Activated T-helper 9 cell treated with anti-CD3 and anti-CD28 coated beads, Interleukin-2, amount 50 U/mL, for 16 hours (primary cell): ENCODE measurements at regions not wholly inside any gene's neighbourhood (a gene's known extent, or its start where the extent isn't known, plus 50 kb on each side); places are given as distances from the start of the nearest gene placed in this dataset.
"Not testable (repeated sequence)": the region's sequence is repeated elsewhere in the genome, so short reads cannot be mapped to it uniquely, and the experiment has no call there.

Experiments used
- DNase-seq: peaks from one replicate; pipeline ENCODE4 v3.0.0-alpha.2; 2020; ENCODE audit warnings: low read depth

DNA sequence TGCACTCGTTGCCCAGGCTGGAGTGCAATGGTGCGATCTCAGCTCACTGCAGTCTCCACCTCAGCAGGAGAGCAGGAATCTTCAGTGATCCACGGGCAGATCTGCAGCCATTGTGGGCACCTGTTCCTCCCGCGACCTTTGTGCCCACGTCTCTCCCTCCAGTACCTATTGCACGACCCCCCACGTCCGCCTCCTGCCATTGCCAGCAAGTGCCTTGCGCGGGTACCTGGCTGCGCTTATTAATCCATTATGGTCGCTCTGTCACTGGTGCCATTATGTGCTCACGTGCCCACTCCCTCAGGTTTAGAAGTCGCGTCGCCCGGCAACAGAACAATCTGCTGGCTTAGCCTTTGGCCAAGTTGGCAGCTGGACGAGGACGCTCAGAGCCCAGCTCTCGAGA lies 146.2 kb upstream of the C1QTNF3 start:
- DNase-seq: not testable (repeated sequence)

- not testable (repeated sequence) for DNase-seq
Observed at GRCh38 chr5:34189752-34190411, 146.9 kb upstream of the C1QTNF3 start.

DNA sequence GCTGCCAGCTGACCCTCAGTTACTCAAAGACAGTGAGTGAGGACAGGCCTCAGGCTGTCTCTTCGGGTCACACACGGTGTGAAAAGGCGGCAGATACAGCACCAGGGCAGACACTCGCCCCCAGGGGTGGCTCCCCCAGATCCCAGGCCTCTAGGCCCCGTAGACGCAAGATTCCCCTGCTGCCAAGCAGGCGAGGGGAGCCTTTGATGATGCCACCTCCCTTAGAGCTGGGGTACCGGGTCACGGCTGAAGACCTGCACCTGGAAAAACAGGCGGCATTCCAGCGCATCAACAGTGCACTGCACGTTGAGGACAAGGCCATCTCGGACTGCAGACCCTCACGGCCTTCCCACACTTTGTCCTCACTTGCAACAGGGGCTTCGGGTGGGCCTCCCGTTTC lies 147.5 kb upstream of the C1QTNF3 start:
- not testable (repeated sequence) for DNase-seq

DNA sequence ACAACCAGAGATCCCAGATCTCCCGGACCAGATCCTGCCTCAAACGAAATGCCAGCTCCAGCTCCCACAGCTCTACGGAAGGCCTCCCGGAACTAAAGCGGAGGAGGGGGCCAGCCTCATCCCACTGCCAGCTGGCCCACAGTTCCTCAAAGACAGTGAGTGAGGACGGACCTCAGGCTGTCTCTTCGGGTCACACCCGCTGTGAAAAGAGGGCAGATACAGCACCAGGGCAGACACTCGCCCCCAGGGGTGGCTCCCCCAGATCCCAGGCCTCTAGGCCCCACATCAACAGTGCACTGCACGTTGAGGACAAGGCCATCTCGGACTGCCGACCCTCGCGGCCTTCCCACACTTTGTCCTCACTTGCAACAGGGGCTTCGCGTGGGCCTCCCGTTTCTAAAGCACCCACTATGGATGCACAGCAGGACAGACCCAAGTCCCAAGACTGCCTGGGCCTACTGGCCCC lies 148.3 kb upstream of the C1QTNF3 start:
- not testable (repeated sequence) for DNase-seq

DNA sequence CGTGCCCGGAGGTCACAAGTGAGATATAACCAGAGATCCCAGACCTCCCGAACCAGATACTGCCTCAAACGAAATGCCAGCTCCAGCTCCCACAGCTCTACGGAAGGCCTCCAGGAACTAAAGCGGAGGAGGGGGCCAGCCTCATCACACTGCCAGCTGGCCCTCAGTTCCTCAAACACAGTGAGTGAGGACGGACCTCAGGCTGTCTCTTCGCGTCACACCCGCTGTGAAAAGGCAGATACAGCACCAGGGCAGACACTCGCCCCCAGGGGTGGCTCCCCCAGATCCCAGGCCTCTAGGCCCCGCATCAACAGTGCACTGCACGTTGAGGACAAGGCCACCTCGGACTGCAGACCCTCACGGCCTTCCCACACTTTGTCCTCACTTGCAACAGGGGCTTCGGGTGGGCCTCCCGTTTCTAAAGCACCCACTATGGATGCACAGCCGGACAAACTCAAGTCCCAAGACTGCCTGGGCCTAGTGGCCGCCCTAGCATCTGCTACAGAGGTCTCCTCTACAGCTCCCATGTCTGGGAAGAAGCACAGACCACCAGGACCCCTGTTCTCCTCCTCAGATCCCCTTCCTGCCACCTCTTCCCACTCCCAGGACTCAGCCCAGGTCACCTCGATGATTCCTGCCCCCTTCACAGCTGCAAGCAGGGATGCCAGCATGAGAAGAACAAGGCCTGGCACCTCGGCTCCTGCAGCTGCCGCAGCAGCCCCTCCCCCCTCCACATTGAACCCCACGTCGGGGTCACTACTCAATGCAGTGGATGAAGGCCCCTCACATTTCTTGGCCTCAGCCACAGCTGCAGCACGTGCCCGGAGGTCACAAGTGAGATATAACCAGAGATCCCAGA lies 149.3 kb upstream of the C1QTNF3 start:
- not testable (repeated sequence) for DNase-seq

DNA sequence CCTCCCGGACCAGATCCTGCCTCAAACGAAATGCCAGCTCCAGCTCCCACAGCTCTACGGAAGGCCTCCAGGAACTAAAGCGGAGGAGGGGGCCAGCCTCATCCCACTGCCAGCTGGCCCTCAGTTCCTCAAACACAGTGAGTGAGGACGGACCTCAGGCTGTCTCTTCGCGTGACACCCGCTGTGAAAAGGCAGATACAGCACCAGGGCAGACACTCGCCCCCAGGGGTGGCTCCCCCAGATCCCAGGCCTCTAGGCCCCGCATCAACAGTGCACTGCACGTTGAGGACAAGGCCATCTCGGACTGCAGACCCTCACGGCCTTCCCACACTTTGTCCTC lies 149.9 kb upstream of the C1QTNF3 start:
- DNase-seq: not testable (repeated sequence)

DNA sequence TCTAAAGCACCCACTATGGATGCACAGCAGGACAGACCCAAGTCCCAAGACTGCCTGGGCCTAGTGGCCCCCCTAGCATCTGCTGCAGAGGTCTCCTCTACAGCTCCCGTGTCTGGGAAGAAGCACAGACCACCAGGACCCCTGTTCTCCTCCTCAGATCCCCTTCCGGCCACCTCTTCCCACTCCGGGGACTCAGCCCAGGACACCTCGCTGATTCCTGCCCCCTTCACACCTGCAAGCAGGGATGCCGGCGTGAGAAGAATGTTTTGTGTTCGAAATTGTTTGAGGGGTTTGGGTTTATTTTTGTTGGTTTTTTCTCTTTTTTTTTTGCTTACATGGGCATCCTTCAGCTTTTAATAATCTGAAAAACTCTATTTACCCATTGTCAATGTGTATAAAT lies 150.3 kb upstream of the C1QTNF3 start:
- DNase-seq: not testable (repeated sequence)

- not testable (repeated sequence) for DNase-seq
Observed at GRCh38 chr5:34193804-34194203, 150.8 kb upstream of the C1QTNF3 start.

DNA sequence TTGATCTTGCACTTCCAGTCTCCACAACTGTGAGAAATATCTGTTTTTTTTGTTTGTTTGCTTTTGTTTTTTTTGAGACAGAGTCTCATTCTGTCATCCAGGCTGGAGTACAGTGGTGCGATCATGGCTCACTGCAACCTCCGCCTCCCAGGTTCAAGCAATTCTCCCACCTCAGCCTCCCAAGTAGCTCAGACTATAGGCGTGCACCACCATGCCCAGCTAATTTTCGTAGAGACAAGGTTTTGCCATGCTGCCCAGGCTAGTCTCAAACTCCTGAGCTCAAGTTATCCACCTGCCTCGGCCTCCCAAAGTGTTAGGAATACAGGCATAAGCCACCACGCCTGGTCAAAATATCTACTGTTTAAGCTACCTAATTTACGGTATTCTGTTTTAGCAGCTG lies 153.1 kb upstream of the C1QTNF3 start:
- DNase-seq: not testable (repeated sequence)

- DNase-seq: not testable (repeated sequence)
Observed at GRCh38 chr5:34205347-34205746, 162.3 kb upstream of the C1QTNF3 start.

- DNase-seq: not testable (repeated sequence)
Observed at GRCh38 chr5:34217386-34217785, 174.4 kb upstream of the C1QTNF3 start.

- DNase-seq: not testable (repeated sequence)
Observed at GRCh38 chr5:34221329-34222073, 178.5 kb upstream of the C1QTNF3 start.

DNA sequence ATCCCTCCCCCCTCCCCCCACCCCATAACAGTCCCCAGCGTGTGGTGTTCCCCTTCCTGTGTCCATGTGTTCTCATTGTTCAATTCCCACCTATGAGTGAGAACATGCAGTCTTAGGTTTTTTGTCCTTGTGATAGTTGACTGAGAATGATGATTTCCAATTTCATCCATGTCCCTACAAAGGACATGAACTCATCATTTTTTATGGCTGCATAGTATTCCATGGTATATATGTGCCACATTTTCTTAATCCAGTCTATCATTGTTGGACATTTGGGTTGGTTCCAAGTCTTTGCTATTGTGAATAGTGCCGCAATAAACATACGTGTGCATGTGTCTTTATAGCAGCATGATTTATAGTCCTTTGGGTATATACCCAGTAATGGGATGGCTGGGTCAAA lies 180.1 kb upstream of the C1QTNF3 start:
- DNase-seq: not testable (repeated sequence)

- not testable (repeated sequence) for DNase-seq
Observed at GRCh38 chr5:34230402-34230801, 187.4 kb upstream of the C1QTNF3 start.

- not testable (repeated sequence) for DNase-seq
Observed at GRCh38 chr5:34243802-34244201, 200.8 kb upstream of the C1QTNF3 start.

DNA sequence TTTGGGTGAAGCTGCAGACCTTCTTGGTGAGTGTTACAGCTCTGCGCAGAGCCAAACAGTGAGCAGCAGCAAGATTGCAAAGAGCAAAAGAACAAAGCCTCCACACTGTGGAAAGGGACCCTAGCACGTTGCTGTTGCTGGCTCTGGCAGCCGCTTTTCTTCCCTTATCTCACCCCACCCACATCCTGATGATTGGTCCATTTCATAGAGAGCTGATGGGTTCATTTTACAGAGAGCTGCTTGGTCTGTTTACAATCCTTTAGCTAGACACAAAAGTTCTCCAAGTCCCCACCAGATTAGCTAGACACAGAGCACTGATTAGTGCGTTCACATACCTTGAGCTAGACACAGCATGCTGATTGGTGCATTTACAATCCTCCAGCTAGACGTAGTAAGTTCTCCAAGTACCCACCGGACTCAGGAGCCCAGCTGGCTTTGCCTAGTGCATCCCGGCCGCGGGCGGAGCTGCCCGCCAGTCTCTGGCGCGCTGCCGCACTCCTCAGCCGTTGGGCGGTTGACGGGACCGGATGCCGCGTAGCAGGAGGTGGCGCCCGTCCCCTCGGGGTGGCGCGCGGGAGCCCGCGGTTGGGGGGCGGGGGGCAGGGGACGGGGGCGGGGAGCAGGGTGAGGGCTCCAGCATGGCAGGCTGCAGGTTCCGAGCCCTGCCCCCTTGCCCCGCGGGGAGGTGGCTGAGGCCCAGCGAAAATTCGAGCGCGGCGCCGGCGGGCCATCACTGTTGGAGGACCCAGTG lies 201.4 kb upstream of the C1QTNF3 start:
- peak; percentile 68 for DNase-seq

DNA sequence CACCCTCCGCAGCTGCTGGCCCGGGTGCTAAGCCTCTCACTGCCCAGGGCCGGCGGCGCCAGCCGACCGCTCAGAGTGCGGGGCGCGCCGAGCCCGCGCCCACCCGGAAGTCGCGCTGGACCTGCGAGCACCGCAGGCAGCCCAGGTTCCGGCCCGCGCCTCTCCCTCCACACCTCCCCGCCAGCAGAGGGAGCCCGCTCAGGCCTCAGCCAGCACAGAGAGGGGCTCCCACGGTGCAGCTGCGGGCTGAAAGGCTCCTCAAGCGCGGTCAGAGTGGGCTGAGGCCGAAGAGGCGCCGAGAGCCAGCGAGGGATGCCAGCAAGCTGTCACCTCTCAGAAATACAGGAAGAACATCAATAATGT lies 202.0 kb upstream of the C1QTNF3 start:
- peak; percentile 49 for DNase-seq

DNA sequence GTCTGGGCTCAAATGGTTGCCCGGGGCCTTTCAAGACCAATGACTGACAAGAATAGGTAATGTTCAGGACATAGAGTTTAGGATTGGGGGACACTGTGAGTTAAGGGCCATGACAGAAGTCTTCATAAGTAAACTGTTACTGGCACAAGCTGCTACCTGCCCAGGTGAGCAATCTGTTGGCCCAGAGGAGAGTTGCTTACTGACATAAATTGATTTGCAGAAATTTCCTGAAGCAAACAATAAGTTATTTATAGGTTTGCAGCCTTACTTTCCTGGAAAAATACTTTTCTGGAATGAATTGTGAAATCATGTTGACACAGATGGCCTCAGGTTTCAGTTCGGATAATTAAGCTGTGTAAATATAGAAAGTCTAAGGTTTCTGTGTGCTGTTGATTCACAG lies 202.8 kb upstream of the C1QTNF3 start:
- DNase-seq: not testable (repeated sequence)

DNA sequence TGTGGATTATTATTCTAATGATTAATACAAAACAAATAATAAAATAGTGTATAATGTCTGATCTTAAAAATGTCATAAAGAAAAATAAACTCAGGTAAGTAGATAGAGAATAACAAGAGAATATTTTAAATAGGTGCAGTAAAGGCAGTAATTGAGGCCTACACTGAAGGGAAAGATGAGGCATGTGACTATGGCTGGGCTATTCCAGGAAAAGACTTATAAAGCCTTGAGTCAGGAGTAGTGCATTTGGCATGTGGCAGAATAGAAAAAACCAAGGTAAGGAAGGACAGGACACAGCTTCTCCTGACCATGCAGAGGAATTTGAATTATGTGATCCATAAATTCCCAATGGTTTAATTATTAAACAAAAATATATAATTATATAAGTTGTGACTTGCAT lies 215.6 kb upstream of the C1QTNF3 start:
- not testable (repeated sequence) for DNase-seq

- DNase-seq: not testable (repeated sequence)
Observed at GRCh38 chr5:34261020-34261419, 218.0 kb upstream of the C1QTNF3 start.

DNA sequence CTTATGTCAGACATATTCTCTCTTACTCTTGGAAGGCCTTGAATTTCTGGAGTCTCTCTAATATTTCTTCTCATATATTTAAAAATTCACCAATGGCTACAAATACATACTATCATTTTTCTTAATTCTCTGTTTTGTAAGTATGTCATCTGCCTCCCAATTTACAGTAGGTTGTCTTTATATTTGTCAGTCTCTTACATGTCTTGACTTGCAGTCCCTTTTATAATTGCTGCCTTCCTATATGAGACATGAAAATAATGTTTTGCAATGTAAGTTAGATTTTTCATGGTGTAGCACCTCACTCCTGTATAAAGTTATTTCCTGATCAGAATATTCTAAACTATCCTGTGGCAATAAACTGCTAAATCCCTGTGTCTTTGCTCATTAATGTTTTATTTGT lies 223.1 kb upstream of the C1QTNF3 start:
- not testable (repeated sequence) for DNase-seq

- not testable (repeated sequence) for DNase-seq
Observed at GRCh38 chr5:34296759-34297158, 253.7 kb upstream of the C1QTNF3 start.
